GM23338 (cell line): ENCODE measurements at regions not wholly inside any gene's neighbourhood (a gene's known extent, or its start where the extent isn't known, plus 50 kb on each side); places are given as distances from the start of the nearest gene placed in this dataset.

Experiments
- ATAC-seq: fragments of 200-7000 bp; cut with Tn5 transposase; 3 replicates; pipeline ENCODE4 v1.9.1; 2020
- DNase-seq: peaks from one replicate; pipeline ENCODE4 v3.0.0-alpha.2; 2015; ENCODE audit warnings: low spot score
- H2AFZ ChIP-seq: fragments of 200-600 bp; sonication (generic); 2 replicates; pipeline ENCODE4 v1.8.0; 2016; ENCODE audit warnings: antibody characterized with exemption, mild to moderate bottlenecking, moderate library complexity
- H3F3A ChIP-seq: fragments of 200-600 bp; sonication (generic); replicated peaks from 2 replicates; pipeline ENCODE4 v1.8.0; 2017; ENCODE audit warnings: antibody characterized with exemption, mixed run types, low read depth
- H3K27ac ChIP-seq: fragments of 200-600 bp; sonication (generic); 2 replicates; pipeline ENCODE4 v1.6.1; 2016; ENCODE audit warnings: low read depth
- H3K27me3 ChIP-seq: fragments of 200-600 bp; sonication (generic); 2 replicates; pipeline ENCODE4 v1.8.0; 2016; ENCODE audit warnings: mild to moderate bottlenecking, mixed run types, moderate library complexity; ENCODE audit not compliant: insufficient read depth
- H3K36me3 ChIP-seq: fragments of 200-600 bp; sonication (generic); 2 replicates; pipeline ENCODE4 v1.8.0; 2016; ENCODE audit warnings: mild to moderate bottlenecking; ENCODE audit not compliant: insufficient read depth
- H3K4me1 ChIP-seq: fragments of 200-600 bp; sonication (generic); 2 replicates; pipeline ENCODE4 v1.8.0; 2016; ENCODE audit warnings: mild to moderate bottlenecking, moderate library complexity; ENCODE audit not compliant: insufficient read depth
- H3K4me2 ChIP-seq: fragments of 200-600 bp; sonication (generic); 2 replicates; pipeline ENCODE4 v1.7.1; 2017; ENCODE audit warnings: mixed run types
- H3K4me3 ChIP-seq: fragments of 200-600 bp; sonication (generic); 2 replicates; pipeline ENCODE4 v1.6.1; 2016; ENCODE audit warnings: mixed run types
- H3K79me2 ChIP-seq: fragments of 200-600 bp; sonication (generic); replicated peaks from 2 replicates; pipeline ENCODE4 v1.8.0; 2017; ENCODE audit warnings: mild to moderate bottlenecking; ENCODE audit not compliant: insufficient read depth
- H3K9me2 ChIP-seq: fragments of 200-600 bp; sonication (generic); 2 replicates; pipeline ENCODE4 v1.8.0; 2017; ENCODE audit not compliant: insufficient read depth
- H4K20me1 ChIP-seq: fragments of 200-600 bp; sonication (generic); replicated peaks from 2 replicates; pipeline ENCODE4 v1.8.0; 2017; ENCODE audit warnings: mild to moderate bottlenecking; ENCODE audit not compliant: insufficient read depth
- H3K27ac Mint-ChIP-seq: 2 replicates; pipeline ENCODE4 v1.8.0; 2020; ENCODE audit warnings: inconsistent platforms, mild to moderate bottlenecking, moderate library complexity, mixed read lengths
- H3K27me3 Mint-ChIP-seq: 3 replicates; pipeline ENCODE4 v1.8.0; 2022; ENCODE audit warnings: low read depth, mild to moderate bottlenecking, moderate library complexity, mixed read lengths, inconsistent platforms; ENCODE audit not compliant: insufficient read depth, poor library complexity
- H3K36me3 Mint-ChIP-seq: 3 replicates; pipeline ENCODE4 v1.8.0; 2021; ENCODE audit warnings: low read depth, mild to moderate bottlenecking, inconsistent platforms, moderate library complexity, mixed read lengths
- H3K4me1 Mint-ChIP-seq: 3 replicates; pipeline ENCODE4 v1.8.0; 2020; ENCODE audit warnings: mild to moderate bottlenecking, inconsistent platforms, mixed read lengths
- H3K4me3 Mint-ChIP-seq: 3 replicates; pipeline ENCODE4 v1.8.0; 2021; ENCODE audit warnings: moderate library complexity, mild to moderate bottlenecking, inconsistent platforms, mixed read lengths
- H3K9me3 Mint-ChIP-seq: 3 replicates; pipeline ENCODE4 v1.8.0; 2020; ENCODE audit warnings: moderate library complexity, mild to moderate bottlenecking, inconsistent platforms, mixed read lengths
- CREB1 ChIP-seq: fragments of 250-450 bp; sonication (Bioruptor Pico); IDR thresholded peaks from 2 replicates; pipeline ENCODE4 v1.5.0; 2020; ENCODE audit warnings: low read depth, mild to moderate bottlenecking, moderate library complexity
- CTCF ChIP-seq, 2 experiments: fragments of 200-600 bp in 1 of 2; sonication (generic) in 1 of 2; conservative IDR thresholded peaks; 2 replicates each; pipeline versions ENCODE4 v1.5.1 to v1.6.1; 2016 to 2017; ENCODE audit warnings: antibody characterized with exemption in 2 of 2, low read depth in 2 of 2, mild to moderate bottlenecking in 2 of 2, moderate library complexity in 1 of 2
- ETS1 ChIP-seq: IDR thresholded peaks from 2 replicates; pipeline ENCODE4 v1.6.1; 2016; ENCODE audit warnings: antibody characterized with exemption
- EZH2 ChIP-seq: fragments of 200-600 bp; sonication (generic); IDR thresholded peaks from one replicate; pipeline ENCODE4 v1.8.0; 2017; ENCODE audit warnings: antibody characterized with exemption, mild to moderate bottlenecking, low read depth; ENCODE audit not compliant: unreplicated experiment
- EZH2phosphoT487 ChIP-seq: fragments of 200-600 bp; sonication (generic); IDR thresholded peaks from one replicate; pipeline ENCODE4 v1.8.1; 2018; ENCODE audit warnings: antibody characterized with exemption; ENCODE audit not compliant: unreplicated experiment
- JUNB ChIP-seq: IDR thresholded peaks from one replicate; pipeline ENCODE4 v1.6.1; 2016; ENCODE audit warnings: antibody characterized with exemption; ENCODE audit not compliant: unreplicated experiment
- POLR2AphosphoS5 ChIP-seq: IDR thresholded peaks from 2 replicates; pipeline ENCODE4 v1.6.1; 2016; ENCODE audit warnings: antibody characterized with exemption, low read depth
- REST ChIP-seq: IDR thresholded peaks from one replicate; pipeline ENCODE4 v1.6.1; 2018; ENCODE audit warnings: antibody characterized with exemption; ENCODE audit not compliant: unreplicated experiment
- STAT1 ChIP-seq: IDR thresholded peaks from one replicate; pipeline ENCODE4 v1.6.1; 2016; ENCODE audit warnings: antibody characterized with exemption; ENCODE audit not compliant: unreplicated experiment
- ZNF114 ChIP-seq: fragments of 250-450 bp; sonication (Bioruptor Pico); IDR thresholded peaks from 2 replicates; pipeline ENCODE4 v1.5.0; 2020; ENCODE audit warnings: mild to moderate bottlenecking, moderate library complexity
- ZNF331 ChIP-seq: fragments of 250-450 bp; sonication (Bioruptor Pico); IDR thresholded peaks from 2 replicates; pipeline ENCODE4 v1.5.0; 2020; ENCODE audit warnings: low read depth, mild to moderate bottlenecking, moderate library complexity

- no peaks in the 10 kb centered on the region for H4K20me1 ChIP-seq
- Mint-ChIP-seq H3K4me3 (no peak overlapping the region), H3K9me3 (peaks cover 3% of the 10 kb centered on the region), H3K36me3 (no peaks in the 10 kb centered on the region; the same call in 1 of the 3 replicates), H3K27me3 (peaks cover 5% of the 10 kb centered on the region), H3K27ac (no peak overlapping the region), H3K4me1 (peaks cover 11% of the 10 kb centered on the region)
- DNase-seq: no peak
- no peak overlapping the region for H3K4me3 ChIP-seq
- no peak overlapping the region for H2AFZ ChIP-seq
- H3K9me2 ChIP-seq: no peaks in the 10 kb centered on the region; the same call in 1 of the 2 replicates
- TF ChIP-seq POLR2AphosphoS5 (no peak), ZNF331 (CRISPR knock-in tag) (no peak), EZH2phosphoT487 (no peak), CREB1 (no peak), ZNF114 (CRISPR knock-in tag) (no peak), JUNB (no peak), REST (no peak), EZH2 (no peak), CTCF (conservative IDR thresholded peaks at IDR 0.05; ENCODE audit: low read depth in 2 of 2) (no peak), ETS1 (no peak), STAT1 (no peak)
- no peaks in the 10 kb centered on the region for H3K27me3 ChIP-seq
- no peak for ATAC-seq
- no peak overlapping the region for H3K27ac ChIP-seq
- H3K4me1 ChIP-seq: no peaks in the 10 kb centered on the region; the same call in 1 of the 2 replicates
- no peaks in the 10 kb centered on the region for H3K79me2 ChIP-seq
- H3K36me3 ChIP-seq: no peaks in the 10 kb centered on the region
- no peaks in the 10 kb centered on the region for H3F3A ChIP-seq
- H3K4me2 ChIP-seq: no peak overlapping the region
These were observed 383.7 kb downstream of the BCL11B start for GRCh38 chr14:98888281-98888680.
